ENCODE measurements at regions not wholly inside any gene's neighbourhood (a gene's known extent, or its start where the extent isn't known, plus 50 kb on each side); places are given as distances from the start of the nearest gene placed in this dataset.

GRCh38 chr15:96535148-96535547 lies 204.6 kb downstream of the NR2F2 start:
- Histone ChIP-seq H3K27ac (no peak overlapping the region), H3K4me3 (no peak overlapping the region), H3K4me1 (no peaks in the 10 kb centered on the region), H3K36me3 (no peaks in the 10 kb centered on the region), H3K27me3 (peaks cover 0 to 40% (median 0%) of the 10 kb centered on the region in 9 donors), H3K9me3 (no peaks in the 10 kb centered on the region)
- DNase-seq = no peak
- 78 to 87% (median 83%) methylated on average over 4 of the region's 4 CpGs for whole genome bisulfite sequencing, 4 donors
- ATAC-seq = no peak
- TF ChIP-seq POLR2A (IDR thresholded peaks at IDR 0.05) (no peak), CTCF (IDR thresholded peaks at IDR 0.05) (no peak)
- intact Hi-C loops (cut with DNase I) = no loop called here

DNA sequence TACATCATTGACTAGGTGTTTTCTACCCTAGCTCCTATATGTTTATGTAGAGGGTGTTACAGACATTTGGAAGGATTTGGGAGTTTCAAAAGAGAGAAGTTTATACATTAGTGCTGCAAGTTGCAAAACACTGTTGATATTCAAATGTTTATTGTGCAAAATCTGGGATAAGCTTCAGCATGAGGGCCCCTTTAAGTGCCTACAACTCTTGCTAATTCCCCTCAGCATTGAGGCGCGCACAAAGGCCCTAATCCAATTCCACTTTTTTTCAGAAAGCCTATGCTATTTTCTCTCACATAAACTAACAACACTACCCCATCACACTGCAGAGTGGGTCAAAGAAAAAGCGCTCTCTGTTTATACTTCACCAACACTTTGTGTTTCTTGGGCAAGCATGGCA lies 208.0 kb downstream of the NR2F2 start:
- Histone ChIP-seq H3K36me3 (no peaks in the 10 kb centered on the region), H3K27ac (no peak overlapping the region), H3K4me3 (no peak overlapping the region), H3K27me3 (peaks cover 0 to 9% (median 0%) of the 10 kb centered on the region in 9 donors), H3K4me1 (no peaks in the 10 kb centered on the region), H3K9me3 (no peaks in the 10 kb centered on the region)
- ATAC-seq (no peak), DNase-seq (no peak)
- intact Hi-C loops (cut with DNase I) = no loop called here
- TF ChIP-seq POLR2A (IDR thresholded peaks at IDR 0.05) (no peak), CTCF (IDR thresholded peaks at IDR 0.05) (no peak)
- 91 to 95% (median 91%) methylated on average over 3 of the region's 3 CpGs for WGBS, 4 donors

GRCh38 chr15:96540283-96540682 lies 209.8 kb downstream of the NR2F2 start:
- Histone ChIP-seq H3K27ac (no peak overlapping the region), H3K9me3 (no peaks in the 10 kb centered on the region), H3K4me1 (no peaks in the 10 kb centered on the region), H3K27me3 (peaks cover 0 to 2% (median 0%) of the 10 kb centered on the region in 9 donors), H3K4me3 (no peak overlapping the region), H3K36me3 (no peaks in the 10 kb centered on the region)
- intact Hi-C loops (cut with DNase I) = no loop called here
- 92 to 94% (median 92%) methylated on average over 7 of the region's 7 CpGs for WGBS, 4 donors
- no peak for DNase-seq
- TF ChIP-seq CTCF (IDR thresholded peaks at IDR 0.05) (no peak), POLR2A (IDR thresholded peaks at IDR 0.05) (no peak)
- ATAC-seq = no peak

- H3K4me1 ChIP-seq = no peaks in the 10 kb centered on the region
- H3K27ac ChIP-seq = no peak overlapping the region
- DNase-seq = no peak
- 90 to 96% (median 94%) methylated on average over 4 of the region's 4 CpGs for WGBS, 4 donors
- intact Hi-C loops (cut with DNase I) = no loop called here
- H3K36me3 ChIP-seq = no peaks in the 10 kb centered on the region
- peaks cover 0 to 2% (median 0%) of the 10 kb centered on the region in 9 donors for H3K27me3 ChIP-seq
- no peaks in the 10 kb centered on the region for H3K9me3 ChIP-seq
- TF ChIP-seq POLR2A (IDR thresholded peaks at IDR 0.05) (no peak), CTCF (IDR thresholded peaks at IDR 0.05) (no peak)
- H3K4me3 ChIP-seq = no peak overlapping the region
- no peak for ATAC-seq
Observed at GRCh38 chr15:96542130-96542770, 211.8 kb downstream of the NR2F2 start.

All from heart left ventricle (tissue), 16 donors.